Vagina (tissue), 2 donors: ENCODE measurements at regions not wholly inside any gene's neighbourhood (a gene's known extent, or its start where the extent isn't known, plus 50 kb on each side); places are given as distances from the start of the nearest gene placed in this dataset. TPM values are rescaled to one million over a fixed set of nuclear protein-coding genes. Genes with fewer than 3 reads are reported as not detected.
A peak's percentile ranks its signal among the peaks of the same experiment; 100 is the strongest.

Experiments
- DNase-seq, 2 donors: peaks; one replicate each; pipeline ENCODE4 v3.0.0-alpha.2; 2017; ENCODE audit errors: extremely low spot score in 2 of 2
- H3K27ac ChIP-seq: fragments of 200-600 bp; sonication (generic); one replicate; pipeline ENCODE4 v1.5.1; 2019
- H3K27me3 ChIP-seq: fragments of 200-600 bp; sonication (generic); one replicate; pipeline ENCODE4 v1.5.1; 2019
- H3K36me3 ChIP-seq, 2 donors: fragments of 200-600 bp; sonication (generic); one replicate each; pipeline ENCODE4 v1.5.1; 2017 to 2019
- H3K4me1 ChIP-seq: fragments of 200-600 bp; sonication (generic); one replicate; pipeline ENCODE4 v1.5.1; 2019
- H3K4me3 ChIP-seq, 2 donors: fragments of 200-600 bp; sonication (generic); 1 replicate in 1 of 2; 2 replicates in 1 of 2; pipeline ENCODE4 v1.5.1; 2016 to 2019
- H3K9me3 ChIP-seq: fragments of 200-600 bp; sonication (generic); one replicate; pipeline ENCODE4 v1.5.1; 2019
- POLR2A ChIP-seq, 2 donors: fragments of 450-650 bp; IDR thresholded peaks; one replicate each; pipeline ENCODE4 v1.6.1; 2017; ENCODE audit warnings: antibody characterized with exemption in 2 of 2, mild to moderate bottlenecking in 2 of 2, moderate library complexity in 2 of 2
- POLR2AphosphoS5 ChIP-seq, 2 donors: sonication (generic); formaldehyde crosslinking; IDR thresholded peaks; one replicate each; pipeline ENCODE4 v1.9.0; 2017; ENCODE audit warnings: antibody characterized with exemption in 2 of 2, mild to moderate bottlenecking in 2 of 2, low read depth in 1 of 2; ENCODE audit not compliant: insufficient read depth in 1 of 2
- intact Hi-C: fragments of 100-400 bp; cut with DNase I; formaldehyde crosslinking; loops from one replicate; pipeline ENCODE4 v1.15.1; 2023
- small RNA-seq: library from RNA; depleted of rRNA; stranded (forward); fragments of <200 nt; gene quantifications from one replicate; pipeline ENCODE3, GENCODE V24; 2016
- TF ChIP-seq, protein P1 (sequence below), 3 experiments: fragments of 450-650 bp in 2 of 3; fragments of 200-600 bp in 1 of 3; sonication (generic) in 1 of 3; IDR thresholded peaks; one replicate each; pipeline ENCODE4 v1.5.1; 2017 to 2019; ENCODE audit warnings: antibody characterized with exemption in 3 of 3, mild to moderate bottlenecking in 2 of 3, moderate library complexity in 2 of 3

DNA sequence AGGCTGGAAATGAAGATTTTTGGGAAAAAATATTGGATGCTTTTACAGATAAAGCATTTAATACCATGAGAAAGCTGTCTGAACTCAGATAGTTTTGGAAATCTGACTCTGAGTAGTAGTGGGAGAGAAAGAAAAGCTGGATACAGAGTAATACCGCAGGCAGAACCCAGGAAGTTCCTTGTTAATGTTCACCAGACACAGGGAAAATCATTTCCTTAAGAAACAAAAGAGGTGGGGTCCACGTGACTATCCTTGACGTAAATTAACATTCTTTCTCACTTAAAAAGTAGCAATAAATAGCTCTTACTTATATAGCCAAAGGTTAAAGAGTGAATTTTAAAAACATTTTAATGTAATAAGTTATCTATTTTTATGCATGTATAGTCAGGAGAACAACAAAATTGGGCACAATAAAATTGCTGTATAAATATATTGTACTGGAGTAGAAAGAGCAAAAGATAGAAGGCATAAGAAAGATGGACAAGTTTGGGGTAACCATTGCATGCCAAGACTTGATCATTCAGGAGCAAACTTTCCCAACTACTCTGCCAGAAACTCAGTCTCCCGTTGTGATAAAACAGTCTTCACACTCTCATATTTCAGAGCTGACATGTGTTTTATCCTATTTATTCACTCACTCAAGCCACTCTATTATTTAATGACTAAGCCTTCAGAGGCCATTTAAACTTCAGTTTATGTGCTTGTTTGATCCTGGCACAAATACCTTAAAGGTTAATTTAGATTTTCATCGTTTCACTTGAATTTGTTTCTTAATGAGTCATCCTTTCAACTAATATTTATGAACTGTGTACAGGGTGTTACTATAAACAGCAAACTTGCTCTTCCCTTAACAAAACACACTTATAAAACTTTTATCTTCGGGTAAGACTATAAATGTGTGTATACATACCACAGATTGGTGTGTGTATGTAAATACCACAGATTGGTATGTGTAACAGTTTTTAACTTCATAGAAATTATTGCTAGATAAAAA lies 143.1 kb downstream of the GNAI1 start:
- no peaks in the 10 kb centered on the region for H3K36me3 ChIP-seq
- H3K27ac ChIP-seq, result peak overlapping the region; percentile 38
- H3K9me3 ChIP-seq, result no peaks in the 10 kb centered on the region
- TF ChIP-seq, protein P1, sequence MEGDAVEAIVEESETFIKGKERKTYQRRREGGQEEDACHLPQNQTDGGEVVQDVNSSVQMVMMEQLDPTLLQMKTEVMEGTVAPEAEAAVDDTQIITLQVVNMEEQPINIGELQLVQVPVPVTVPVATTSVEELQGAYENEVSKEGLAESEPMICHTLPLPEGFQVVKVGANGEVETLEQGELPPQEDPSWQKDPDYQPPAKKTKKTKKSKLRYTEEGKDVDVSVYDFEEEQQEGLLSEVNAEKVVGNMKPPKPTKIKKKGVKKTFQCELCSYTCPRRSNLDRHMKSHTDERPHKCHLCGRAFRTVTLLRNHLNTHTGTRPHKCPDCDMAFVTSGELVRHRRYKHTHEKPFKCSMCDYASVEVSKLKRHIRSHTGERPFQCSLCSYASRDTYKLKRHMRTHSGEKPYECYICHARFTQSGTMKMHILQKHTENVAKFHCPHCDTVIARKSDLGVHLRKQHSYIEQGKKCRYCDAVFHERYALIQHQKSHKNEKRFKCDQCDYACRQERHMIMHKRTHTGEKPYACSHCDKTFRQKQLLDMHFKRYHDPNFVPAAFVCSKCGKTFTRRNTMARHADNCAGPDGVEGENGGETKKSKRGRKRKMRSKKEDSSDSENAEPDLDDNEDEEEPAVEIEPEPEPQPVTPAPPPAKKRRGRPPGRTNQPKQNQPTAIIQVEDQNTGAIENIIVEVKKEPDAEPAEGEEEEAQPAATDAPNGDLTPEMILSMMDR (IDR thresholded peaks at IDR 0.05), result no peak
- TF ChIP-seq POLR2AphosphoS5 (IDR thresholded peaks at IDR 0.05; ENCODE audit: insufficient read depth in 1 of 2, low read depth in 1 of 2), result no peak
- no peak for TF ChIP-seq POLR2A (IDR thresholded peaks at IDR 0.05)
- intact Hi-C loops, result no loop called here
- H3K4me3 ChIP-seq, result no peak overlapping the region
- H3K4me1 ChIP-seq, result peaks cover 31% of the 10 kb centered on the region
- no peak for DNase-seq
- no peaks in the 10 kb centered on the region for H3K27me3 ChIP-seq

Small RNA genes lying in the stretch of these regions (small RNA-seq; reads per million reads assigned to genes)
- gene RN7SL35P (not detected), gene SNRPBP1 (not detected)
